ENCODE measurements at regions not wholly inside any gene's neighbourhood (a gene's known extent, or its start where the extent isn't known, plus 50 kb on each side); places are given as distances from the start of the nearest gene placed in this dataset.

DNA sequence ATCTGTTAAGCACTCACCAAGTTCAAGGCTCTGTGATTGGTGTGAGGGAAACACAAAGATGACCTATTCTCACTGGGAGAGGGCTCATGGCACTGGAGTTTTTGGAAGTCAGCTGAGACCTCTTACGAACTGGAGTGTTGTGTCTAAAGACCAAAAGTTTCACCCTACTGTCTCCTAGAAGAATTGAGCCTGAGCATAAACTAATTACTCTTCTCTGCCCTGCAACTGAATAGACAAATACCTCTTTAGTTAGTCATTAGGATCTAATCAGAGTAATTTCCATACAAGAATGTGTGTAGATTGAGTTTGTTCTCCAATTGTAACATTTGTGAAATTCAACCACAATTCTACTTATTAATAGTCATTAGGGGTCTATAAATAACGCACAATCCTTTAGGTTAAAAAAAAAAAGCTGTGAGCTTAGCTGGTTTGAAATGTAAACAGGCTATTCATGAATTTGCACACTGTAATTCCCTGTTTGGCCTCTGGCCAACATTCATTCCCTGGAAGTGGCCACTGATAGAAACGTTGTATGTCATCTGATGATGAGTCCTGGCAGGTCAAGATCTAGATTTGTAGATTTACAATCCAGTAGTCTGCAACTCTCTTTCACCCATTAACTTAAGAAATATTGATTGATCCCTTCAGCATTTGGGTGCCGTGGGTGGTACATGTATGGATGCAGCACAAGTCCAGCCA is 76.8 kb upstream of the SOX14 start:
- Mint-ChIP-seq H3K9me3 (ENCODE audit: unreplicated experiment) (no peaks in the 10 kb centered on the region), H3K27me3 (ENCODE audit: unreplicated experiment) (no peaks in the 10 kb centered on the region), H3K4me3 (ENCODE audit: unreplicated experiment) (no peak overlapping the region), H3K27ac (ENCODE audit: unreplicated experiment) (no peak overlapping the region), H3K36me3 (ENCODE audit: unreplicated experiment) (no peaks in the 10 kb centered on the region), H3K4me1 (ENCODE audit: unreplicated experiment) (no peaks in the 10 kb centered on the region)
- TF ChIP-seq, protein P1, sequence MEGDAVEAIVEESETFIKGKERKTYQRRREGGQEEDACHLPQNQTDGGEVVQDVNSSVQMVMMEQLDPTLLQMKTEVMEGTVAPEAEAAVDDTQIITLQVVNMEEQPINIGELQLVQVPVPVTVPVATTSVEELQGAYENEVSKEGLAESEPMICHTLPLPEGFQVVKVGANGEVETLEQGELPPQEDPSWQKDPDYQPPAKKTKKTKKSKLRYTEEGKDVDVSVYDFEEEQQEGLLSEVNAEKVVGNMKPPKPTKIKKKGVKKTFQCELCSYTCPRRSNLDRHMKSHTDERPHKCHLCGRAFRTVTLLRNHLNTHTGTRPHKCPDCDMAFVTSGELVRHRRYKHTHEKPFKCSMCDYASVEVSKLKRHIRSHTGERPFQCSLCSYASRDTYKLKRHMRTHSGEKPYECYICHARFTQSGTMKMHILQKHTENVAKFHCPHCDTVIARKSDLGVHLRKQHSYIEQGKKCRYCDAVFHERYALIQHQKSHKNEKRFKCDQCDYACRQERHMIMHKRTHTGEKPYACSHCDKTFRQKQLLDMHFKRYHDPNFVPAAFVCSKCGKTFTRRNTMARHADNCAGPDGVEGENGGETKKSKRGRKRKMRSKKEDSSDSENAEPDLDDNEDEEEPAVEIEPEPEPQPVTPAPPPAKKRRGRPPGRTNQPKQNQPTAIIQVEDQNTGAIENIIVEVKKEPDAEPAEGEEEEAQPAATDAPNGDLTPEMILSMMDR (IDR thresholded peaks at IDR 0.05): no peak
- DNase-seq (ENCODE audit: extremely low spot score, unreplicated experiment): no peak

DNA sequence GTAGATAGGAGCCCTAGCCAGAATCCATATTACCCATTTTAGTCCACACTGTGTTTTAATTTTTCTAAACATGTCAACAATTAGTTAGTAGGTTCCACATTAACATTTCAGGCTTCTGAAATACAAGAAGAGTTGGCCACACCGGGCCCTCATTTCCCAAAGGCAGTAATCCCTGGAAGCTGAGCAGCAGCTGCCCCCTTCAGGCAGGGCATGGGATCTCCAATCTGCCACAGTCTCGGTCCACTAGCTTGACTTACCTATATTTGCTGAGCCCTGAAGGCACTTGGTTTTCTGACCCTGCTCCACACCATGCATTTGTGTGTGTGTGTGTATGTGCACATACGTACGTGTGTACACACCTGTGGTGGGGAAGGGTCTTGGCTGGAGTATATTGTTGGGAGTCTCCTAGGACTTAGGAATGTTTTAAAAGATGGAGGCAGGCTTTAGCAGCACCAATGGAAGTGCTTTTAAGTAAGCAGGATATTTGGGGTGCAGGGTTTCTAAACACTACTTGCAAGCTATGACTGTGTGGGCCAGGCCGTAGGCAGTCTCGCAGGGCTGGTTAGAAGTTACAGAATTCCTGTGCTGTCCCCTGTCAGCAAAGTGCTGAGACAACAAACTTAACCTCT is 71.2 kb upstream of the SOX14 start:
- H3K27ac Mint-ChIP-seq (ENCODE audit: unreplicated experiment): no peak overlapping the region
- peaks cover 4% of the 10 kb centered on the region for H3K9me3 Mint-ChIP-seq (ENCODE audit: unreplicated experiment)
- no peak overlapping the region for H3K4me3 Mint-ChIP-seq (ENCODE audit: unreplicated experiment)
- TF ChIP-seq, protein P1 (IDR thresholded peaks at IDR 0.05): peak; percentile 27
- no peaks in the 10 kb centered on the region for H3K4me1 Mint-ChIP-seq (ENCODE audit: unreplicated experiment)
- DNase-seq (ENCODE audit: extremely low spot score, unreplicated experiment): no peak
- H3K36me3 Mint-ChIP-seq (ENCODE audit: unreplicated experiment): no peaks in the 10 kb centered on the region
- no peaks in the 10 kb centered on the region for H3K27me3 Mint-ChIP-seq (ENCODE audit: unreplicated experiment)

DNA sequence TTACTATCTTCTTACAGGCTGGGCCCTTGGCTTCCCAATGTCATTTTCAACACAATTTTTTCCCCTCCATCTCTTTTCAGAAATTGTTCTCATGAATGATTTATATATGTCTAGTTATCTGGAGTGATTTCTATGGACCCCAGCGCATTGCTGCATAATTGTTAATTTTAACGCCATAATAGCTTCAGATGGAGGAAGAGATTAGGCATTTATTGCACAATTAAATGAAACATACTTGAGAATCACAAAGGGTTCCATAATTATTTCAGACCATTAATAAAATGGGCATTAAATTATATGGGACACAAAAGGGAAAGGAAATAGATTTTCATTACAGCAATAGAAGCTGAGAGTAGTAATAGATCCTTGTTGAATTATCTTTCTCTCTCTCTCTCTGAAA is 70.3 kb upstream of the SOX14 start:
- H3K9me3 Mint-ChIP-seq (ENCODE audit: unreplicated experiment): peaks cover 4% of the 10 kb centered on the region
- no peak overlapping the region for H3K4me3 Mint-ChIP-seq (ENCODE audit: unreplicated experiment)
- H3K27ac Mint-ChIP-seq (ENCODE audit: unreplicated experiment): no peak overlapping the region
- TF ChIP-seq, protein P1 (IDR thresholded peaks at IDR 0.05): no peak
- H3K36me3 Mint-ChIP-seq (ENCODE audit: unreplicated experiment): no peaks in the 10 kb centered on the region
- no peaks in the 10 kb centered on the region for H3K4me1 Mint-ChIP-seq (ENCODE audit: unreplicated experiment)
- no peak for DNase-seq (ENCODE audit: extremely low spot score, unreplicated experiment)
- no peaks in the 10 kb centered on the region for H3K27me3 Mint-ChIP-seq (ENCODE audit: unreplicated experiment)

DNA sequence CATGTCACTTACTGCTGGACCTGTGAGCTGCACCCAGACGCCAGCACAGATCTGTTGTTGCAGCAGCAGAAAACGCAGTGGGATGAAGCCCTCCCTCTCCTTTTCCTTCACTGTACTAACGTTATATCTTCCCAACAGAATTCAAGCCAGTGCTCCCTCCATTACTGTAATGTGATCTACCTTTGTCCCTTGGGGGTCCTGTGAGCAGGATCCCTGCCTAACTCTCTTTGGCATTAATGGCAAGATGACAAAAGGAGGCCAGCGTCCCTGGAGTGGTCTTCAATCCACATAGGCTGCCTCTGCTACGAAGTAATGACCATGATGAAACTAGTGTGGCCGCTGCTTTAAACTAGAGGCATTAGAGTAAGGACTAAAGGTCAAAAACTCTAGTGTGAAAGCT is 69.3 kb upstream of the SOX14 start:
- no peaks in the 10 kb centered on the region for H3K36me3 Mint-ChIP-seq (ENCODE audit: unreplicated experiment)
- no peaks in the 10 kb centered on the region for H3K4me1 Mint-ChIP-seq (ENCODE audit: unreplicated experiment)
- no peak overlapping the region for H3K4me3 Mint-ChIP-seq (ENCODE audit: unreplicated experiment)
- no peak for DNase-seq (ENCODE audit: extremely low spot score, unreplicated experiment)
- peaks cover 4% of the 10 kb centered on the region for H3K9me3 Mint-ChIP-seq (ENCODE audit: unreplicated experiment)
- H3K27ac Mint-ChIP-seq (ENCODE audit: unreplicated experiment): no peak overlapping the region
- no peaks in the 10 kb centered on the region for H3K27me3 Mint-ChIP-seq (ENCODE audit: unreplicated experiment)
- TF ChIP-seq, protein P1 (IDR thresholded peaks at IDR 0.05): no peak

DNA sequence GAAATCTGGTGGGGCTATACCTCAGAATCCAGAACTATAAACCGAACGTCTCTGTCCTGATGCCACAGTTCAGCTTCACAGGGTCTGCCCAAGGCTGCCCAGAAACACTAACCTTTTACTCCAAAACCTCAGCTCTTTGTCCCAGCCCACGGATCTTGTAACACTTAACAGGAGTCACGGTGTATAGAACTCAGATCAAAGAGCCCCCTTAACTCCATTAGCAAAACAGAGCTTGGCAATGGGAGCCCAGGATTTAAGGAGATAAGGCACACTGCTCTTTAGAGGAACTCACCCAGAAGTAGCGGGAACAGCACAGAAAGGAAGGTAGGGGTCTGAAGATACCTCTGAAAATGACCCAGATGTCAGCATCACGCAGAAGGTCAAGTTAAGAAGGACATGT is 68.8 kb upstream of the SOX14 start:
- TF ChIP-seq, protein P1 (IDR thresholded peaks at IDR 0.05): no peak
- H3K9me3 Mint-ChIP-seq (ENCODE audit: unreplicated experiment): peaks cover 4% of the 10 kb centered on the region
- H3K27ac Mint-ChIP-seq (ENCODE audit: unreplicated experiment): no peak overlapping the region
- DNase-seq (ENCODE audit: extremely low spot score, unreplicated experiment): no peak
- no peaks in the 10 kb centered on the region for H3K27me3 Mint-ChIP-seq (ENCODE audit: unreplicated experiment)
- H3K4me3 Mint-ChIP-seq (ENCODE audit: unreplicated experiment): no peak overlapping the region
- H3K4me1 Mint-ChIP-seq (ENCODE audit: unreplicated experiment): no peaks in the 10 kb centered on the region
- no peaks in the 10 kb centered on the region for H3K36me3 Mint-ChIP-seq (ENCODE audit: unreplicated experiment)
